Upper lobe of right lung (tissue), 1 donor: ENCODE measurements at regions not wholly inside any gene's neighbourhood (a gene's known extent, or its start where the extent isn't known, plus 50 kb on each side); places are given as distances from the start of the nearest gene placed in this dataset.

Source experiments
- ATAC-seq: fragments of 200-7000 bp; cut with Tn5 transposase; one replicate; pipeline ENCODE4 v1.9.1; 2020; ENCODE audit warnings: mild to moderate bottlenecking, moderate library complexity
- DNase-seq: peaks from one replicate; pipeline ENCODE4 v3.0.0-alpha.2; 2020
- H3K27ac ChIP-seq: fragments of 200-600 bp; one replicate; pipeline ENCODE4 v1.8.0; 2022
- H3K27me3 ChIP-seq: fragments of 200-600 bp; one replicate; pipeline ENCODE4 v1.8.0; 2022; ENCODE audit warnings: mild to moderate bottlenecking
- H3K36me3 ChIP-seq: fragments of 200-600 bp; one replicate; pipeline ENCODE4 v1.8.0; 2022
- H3K4me1 ChIP-seq: fragments of 200-600 bp; one replicate; pipeline ENCODE4 v1.8.0; 2022
- H3K4me3 ChIP-seq: fragments of 200-600 bp; one replicate; pipeline ENCODE4 v1.8.0; 2022; ENCODE audit warnings: mild to moderate bottlenecking
- H3K9me3 ChIP-seq: fragments of 200-600 bp; one replicate; pipeline ENCODE4 v1.8.0; 2022
- CTCF ChIP-seq: fragments of 200-600 bp; IDR thresholded peaks from one replicate; pipeline ENCODE4 v1.8.0; 2022; ENCODE audit warnings: antibody characterized with exemption
- intact Hi-C: fragments of 100-400 bp; cut with DNase I; formaldehyde crosslinking; loops from one replicate; pipeline ENCODE4 v1.11.0; 2022
- donor health status: DM: no; HTN: yes; CAD: no; lungs with severe emphysema.

- DNase-seq (no peak), ATAC-seq (no peak)
- no peak overlapping the region for H3K27ac ChIP-seq
- H3K4me3 ChIP-seq: no peak overlapping the region
- intact Hi-C loops: no loop called here
- H3K36me3 ChIP-seq: no peaks in the 10 kb centered on the region
- no peak for TF ChIP-seq CTCF
- H3K4me1 ChIP-seq: no peaks in the 10 kb centered on the region
- H3K27me3 ChIP-seq: no peaks in the 10 kb centered on the region
- H3K9me3 ChIP-seq: no peaks in the 10 kb centered on the region
Measured at GRCh38 chr7:33661430-33662160, 243.7 kb upstream of the BMPER start.

- Histone ChIP-seq H3K4me3 (no peak overlapping the region), H3K36me3 (no peaks in the 10 kb centered on the region), H3K9me3 (no peaks in the 10 kb centered on the region), H3K27me3 (no peaks in the 10 kb centered on the region), H3K27ac (no peak overlapping the region), H3K4me1 (no peaks in the 10 kb centered on the region)
- no peak for DNase-seq
- ATAC-seq: no peak
- intact Hi-C loops: no loop called here
- TF ChIP-seq CTCF: no peak
Measured at GRCh38 chr7:33666531-33666930, 238.8 kb upstream of the BMPER start.

GRCh38 chr7:33667196-33667595 is 238.1 kb upstream of the BMPER start:
- Histone ChIP-seq H3K4me3 (no peak overlapping the region), H3K4me1 (no peaks in the 10 kb centered on the region), H3K27me3 (no peaks in the 10 kb centered on the region), H3K36me3 (no peaks in the 10 kb centered on the region), H3K27ac (no peak overlapping the region), H3K9me3 (no peaks in the 10 kb centered on the region)
- ATAC-seq (no peak), DNase-seq (no peak)
- TF ChIP-seq CTCF: no peak
- intact Hi-C loops: no loop called here

GRCh38 chr7:33669251-33669670 is 236.1 kb upstream of the BMPER start:
- ATAC-seq (no peak), DNase-seq (no peak)
- Histone ChIP-seq H3K9me3 (no peaks in the 10 kb centered on the region), H3K27ac (no peak overlapping the region), H3K27me3 (no peaks in the 10 kb centered on the region), H3K4me3 (no peak overlapping the region), H3K4me1 (no peaks in the 10 kb centered on the region), H3K36me3 (no peaks in the 10 kb centered on the region)
- intact Hi-C loops: no loop called here
- TF ChIP-seq CTCF: no peak

GRCh38 chr7:33671531-33672262 is 233.6 kb upstream of the BMPER start:
- no peak overlapping the region for H3K27ac ChIP-seq
- no peaks in the 10 kb centered on the region for H3K9me3 ChIP-seq
- H3K4me3 ChIP-seq: no peak overlapping the region
- intact Hi-C loops: no loop called here
- no peaks in the 10 kb centered on the region for H3K4me1 ChIP-seq
- ATAC-seq: no peak
- no peak for DNase-seq
- TF ChIP-seq CTCF: no peak
- no peaks in the 10 kb centered on the region for H3K36me3 ChIP-seq
- no peaks in the 10 kb centered on the region for H3K27me3 ChIP-seq
